GM23338 (cell line): ENCODE measurements at regions not wholly inside any gene's neighbourhood (a gene's known extent, or its start where the extent isn't known, plus 50 kb on each side); places are given as distances from the start of the nearest gene placed in this dataset.
A peak's percentile ranks its signal among the peaks of the same experiment; 100 is the strongest.

Experiments
- ATAC-seq: fragments of 200-7000 bp; cut with Tn5 transposase; 3 replicates; pipeline ENCODE4 v1.9.1; 2020
- DNase-seq: peaks from one replicate; pipeline ENCODE4 v3.0.0-alpha.2; 2015; ENCODE audit warnings: low spot score
- H2AFZ ChIP-seq: fragments of 200-600 bp; sonication (generic); 2 replicates; pipeline ENCODE4 v1.8.0; 2016; ENCODE audit warnings: antibody characterized with exemption, mild to moderate bottlenecking, moderate library complexity
- H3F3A ChIP-seq: fragments of 200-600 bp; sonication (generic); replicated peaks from 2 replicates; pipeline ENCODE4 v1.8.0; 2017; ENCODE audit warnings: antibody characterized with exemption, mixed run types, low read depth
- H3K27ac ChIP-seq: fragments of 200-600 bp; sonication (generic); 2 replicates; pipeline ENCODE4 v1.6.1; 2016; ENCODE audit warnings: low read depth
- H3K27me3 ChIP-seq: fragments of 200-600 bp; sonication (generic); 2 replicates; pipeline ENCODE4 v1.8.0; 2016; ENCODE audit warnings: mild to moderate bottlenecking, mixed run types, moderate library complexity; ENCODE audit not compliant: insufficient read depth
- H3K36me3 ChIP-seq: fragments of 200-600 bp; sonication (generic); 2 replicates; pipeline ENCODE4 v1.8.0; 2016; ENCODE audit warnings: mild to moderate bottlenecking; ENCODE audit not compliant: insufficient read depth
- H3K4me1 ChIP-seq: fragments of 200-600 bp; sonication (generic); 2 replicates; pipeline ENCODE4 v1.8.0; 2016; ENCODE audit warnings: mild to moderate bottlenecking, moderate library complexity; ENCODE audit not compliant: insufficient read depth
- H3K4me2 ChIP-seq: fragments of 200-600 bp; sonication (generic); 2 replicates; pipeline ENCODE4 v1.7.1; 2017; ENCODE audit warnings: mixed run types
- H3K4me3 ChIP-seq: fragments of 200-600 bp; sonication (generic); 2 replicates; pipeline ENCODE4 v1.6.1; 2016; ENCODE audit warnings: mixed run types
- H3K79me2 ChIP-seq: fragments of 200-600 bp; sonication (generic); replicated peaks from 2 replicates; pipeline ENCODE4 v1.8.0; 2017; ENCODE audit warnings: mild to moderate bottlenecking; ENCODE audit not compliant: insufficient read depth
- H3K9me2 ChIP-seq: fragments of 200-600 bp; sonication (generic); 2 replicates; pipeline ENCODE4 v1.8.0; 2017; ENCODE audit not compliant: insufficient read depth
- H4K20me1 ChIP-seq: fragments of 200-600 bp; sonication (generic); replicated peaks from 2 replicates; pipeline ENCODE4 v1.8.0; 2017; ENCODE audit warnings: mild to moderate bottlenecking; ENCODE audit not compliant: insufficient read depth
- H3K27ac Mint-ChIP-seq: 2 replicates; pipeline ENCODE4 v1.8.0; 2020; ENCODE audit warnings: inconsistent platforms, mild to moderate bottlenecking, moderate library complexity, mixed read lengths
- H3K27me3 Mint-ChIP-seq: 3 replicates; pipeline ENCODE4 v1.8.0; 2022; ENCODE audit warnings: low read depth, mild to moderate bottlenecking, moderate library complexity, mixed read lengths, inconsistent platforms; ENCODE audit not compliant: insufficient read depth, poor library complexity
- H3K36me3 Mint-ChIP-seq: 3 replicates; pipeline ENCODE4 v1.8.0; 2021; ENCODE audit warnings: low read depth, mild to moderate bottlenecking, inconsistent platforms, moderate library complexity, mixed read lengths
- H3K4me1 Mint-ChIP-seq: 3 replicates; pipeline ENCODE4 v1.8.0; 2020; ENCODE audit warnings: mild to moderate bottlenecking, inconsistent platforms, mixed read lengths
- H3K4me3 Mint-ChIP-seq: 3 replicates; pipeline ENCODE4 v1.8.0; 2021; ENCODE audit warnings: moderate library complexity, mild to moderate bottlenecking, inconsistent platforms, mixed read lengths
- H3K9me3 Mint-ChIP-seq: 3 replicates; pipeline ENCODE4 v1.8.0; 2020; ENCODE audit warnings: moderate library complexity, mild to moderate bottlenecking, inconsistent platforms, mixed read lengths
- CREB1 ChIP-seq: fragments of 250-450 bp; sonication (Bioruptor Pico); IDR thresholded peaks from 2 replicates; pipeline ENCODE4 v1.5.0; 2020; ENCODE audit warnings: low read depth, mild to moderate bottlenecking, moderate library complexity
- EZH2phosphoT487 ChIP-seq: fragments of 200-600 bp; sonication (generic); IDR thresholded peaks from one replicate; pipeline ENCODE4 v1.8.1; 2018; ENCODE audit warnings: antibody characterized with exemption; ENCODE audit not compliant: unreplicated experiment
- ZNF331 ChIP-seq: fragments of 250-450 bp; sonication (Bioruptor Pico); IDR thresholded peaks from 2 replicates; pipeline ENCODE4 v1.5.0; 2020; ENCODE audit warnings: low read depth, mild to moderate bottlenecking, moderate library complexity
- TF ChIP-seq, protein P1 (sequence below), 2 experiments: fragments of 200-600 bp in 1 of 2; sonication (generic) in 1 of 2; conservative IDR thresholded peaks; 2 replicates each; pipeline versions ENCODE4 v1.5.1 to v1.6.1; 2016 to 2017; ENCODE audit warnings: antibody characterized with exemption in 2 of 2, low read depth in 2 of 2, mild to moderate bottlenecking in 2 of 2, moderate library complexity in 1 of 2
- TF ChIP-seq, protein P2 (sequence below): fragments of 250-450 bp; sonication (Bioruptor Pico); IDR thresholded peaks from 2 replicates; pipeline ENCODE4 v1.5.0; 2020; ENCODE audit warnings: mild to moderate bottlenecking, moderate library complexity

DNA sequence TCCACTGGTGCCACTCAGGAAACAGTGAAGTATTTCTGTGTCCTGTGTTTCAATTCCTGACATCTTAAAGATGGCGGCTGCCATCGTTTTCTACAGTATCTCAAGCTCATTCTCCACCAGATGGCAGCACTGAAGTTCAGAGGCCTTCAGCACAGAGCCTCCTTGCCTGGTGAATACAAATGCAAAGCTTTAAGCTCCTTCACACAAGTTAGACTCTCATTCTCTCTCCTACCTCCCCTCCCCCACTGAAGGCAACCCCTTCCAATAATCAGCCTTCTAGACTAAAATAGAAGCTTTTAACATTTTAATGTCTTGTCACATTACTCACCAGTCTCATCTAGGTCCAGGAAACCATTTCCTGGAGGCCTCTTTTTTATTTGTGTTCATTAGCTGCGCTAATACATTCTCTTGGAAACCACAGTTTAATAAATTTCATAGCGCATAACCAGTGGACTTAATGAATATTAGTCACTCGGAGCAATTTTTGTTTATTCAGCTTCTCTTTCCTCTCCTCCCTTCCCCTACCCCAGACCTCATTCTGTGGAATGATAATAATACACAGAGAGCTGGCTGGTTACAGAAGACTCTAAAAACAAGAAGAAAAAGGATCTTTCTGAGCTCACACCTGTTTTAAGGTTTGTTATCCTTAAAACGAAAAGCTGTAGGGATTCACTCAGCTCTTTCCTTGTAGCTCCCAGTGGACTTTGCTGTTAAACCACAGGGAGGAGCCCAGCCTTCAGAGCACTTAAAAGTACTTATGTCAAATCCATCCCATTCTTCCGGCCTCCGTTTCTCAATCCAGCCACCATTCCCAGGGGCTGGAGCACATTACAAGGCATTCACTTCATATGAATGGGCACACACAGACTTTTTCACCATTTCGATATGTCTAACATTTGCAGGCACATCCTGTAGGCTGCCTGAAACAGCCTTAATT lies 384.9 kb downstream of the HLX start:
- Histone ChIP-seq H3K9me2 (no peaks in the 10 kb centered on the region), H3F3A (no peaks in the 10 kb centered on the region), H3K27ac (no peak overlapping the region), H3K4me2 (no peak overlapping the region), H3K36me3 (no peaks in the 10 kb centered on the region), H2AFZ (peak overlapping the region; percentile 59; the same call in 1 of the 2 replicates), H3K4me3 (no peak overlapping the region), H3K79me2 (no peaks in the 10 kb centered on the region), H3K4me1 (no peaks in the 10 kb centered on the region), H3K27me3 (no peaks in the 10 kb centered on the region), H4K20me1 (no peaks in the 10 kb centered on the region)
- Mint-ChIP-seq H3K9me3 (peaks cover 41% of the 10 kb centered on the region), H3K4me1 (peaks cover 5% of the 10 kb centered on the region; the same call in 1 of the 3 replicates), H3K36me3 (peaks cover 25% of the 10 kb centered on the region), H3K4me3 (no peak overlapping the region), H3K27ac (no peak overlapping the region), H3K27me3 (peaks cover 5% of the 10 kb centered on the region)
- DNase-seq (peak; percentile 85), ATAC-seq (peak; percentile 80)
- TF ChIP-seq EZH2phosphoT487 (no peak), ZNF331 (no peak), CREB1 (CRISPR knock-in tag) (no peak)
- TF ChIP-seq, protein P1, sequence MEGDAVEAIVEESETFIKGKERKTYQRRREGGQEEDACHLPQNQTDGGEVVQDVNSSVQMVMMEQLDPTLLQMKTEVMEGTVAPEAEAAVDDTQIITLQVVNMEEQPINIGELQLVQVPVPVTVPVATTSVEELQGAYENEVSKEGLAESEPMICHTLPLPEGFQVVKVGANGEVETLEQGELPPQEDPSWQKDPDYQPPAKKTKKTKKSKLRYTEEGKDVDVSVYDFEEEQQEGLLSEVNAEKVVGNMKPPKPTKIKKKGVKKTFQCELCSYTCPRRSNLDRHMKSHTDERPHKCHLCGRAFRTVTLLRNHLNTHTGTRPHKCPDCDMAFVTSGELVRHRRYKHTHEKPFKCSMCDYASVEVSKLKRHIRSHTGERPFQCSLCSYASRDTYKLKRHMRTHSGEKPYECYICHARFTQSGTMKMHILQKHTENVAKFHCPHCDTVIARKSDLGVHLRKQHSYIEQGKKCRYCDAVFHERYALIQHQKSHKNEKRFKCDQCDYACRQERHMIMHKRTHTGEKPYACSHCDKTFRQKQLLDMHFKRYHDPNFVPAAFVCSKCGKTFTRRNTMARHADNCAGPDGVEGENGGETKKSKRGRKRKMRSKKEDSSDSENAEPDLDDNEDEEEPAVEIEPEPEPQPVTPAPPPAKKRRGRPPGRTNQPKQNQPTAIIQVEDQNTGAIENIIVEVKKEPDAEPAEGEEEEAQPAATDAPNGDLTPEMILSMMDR (conservative IDR thresholded peaks at IDR 0.05; ENCODE audit: low read depth in 2 of 2) = peak; percentile 68 to 72
- TF ChIP-seq, protein P2, sequence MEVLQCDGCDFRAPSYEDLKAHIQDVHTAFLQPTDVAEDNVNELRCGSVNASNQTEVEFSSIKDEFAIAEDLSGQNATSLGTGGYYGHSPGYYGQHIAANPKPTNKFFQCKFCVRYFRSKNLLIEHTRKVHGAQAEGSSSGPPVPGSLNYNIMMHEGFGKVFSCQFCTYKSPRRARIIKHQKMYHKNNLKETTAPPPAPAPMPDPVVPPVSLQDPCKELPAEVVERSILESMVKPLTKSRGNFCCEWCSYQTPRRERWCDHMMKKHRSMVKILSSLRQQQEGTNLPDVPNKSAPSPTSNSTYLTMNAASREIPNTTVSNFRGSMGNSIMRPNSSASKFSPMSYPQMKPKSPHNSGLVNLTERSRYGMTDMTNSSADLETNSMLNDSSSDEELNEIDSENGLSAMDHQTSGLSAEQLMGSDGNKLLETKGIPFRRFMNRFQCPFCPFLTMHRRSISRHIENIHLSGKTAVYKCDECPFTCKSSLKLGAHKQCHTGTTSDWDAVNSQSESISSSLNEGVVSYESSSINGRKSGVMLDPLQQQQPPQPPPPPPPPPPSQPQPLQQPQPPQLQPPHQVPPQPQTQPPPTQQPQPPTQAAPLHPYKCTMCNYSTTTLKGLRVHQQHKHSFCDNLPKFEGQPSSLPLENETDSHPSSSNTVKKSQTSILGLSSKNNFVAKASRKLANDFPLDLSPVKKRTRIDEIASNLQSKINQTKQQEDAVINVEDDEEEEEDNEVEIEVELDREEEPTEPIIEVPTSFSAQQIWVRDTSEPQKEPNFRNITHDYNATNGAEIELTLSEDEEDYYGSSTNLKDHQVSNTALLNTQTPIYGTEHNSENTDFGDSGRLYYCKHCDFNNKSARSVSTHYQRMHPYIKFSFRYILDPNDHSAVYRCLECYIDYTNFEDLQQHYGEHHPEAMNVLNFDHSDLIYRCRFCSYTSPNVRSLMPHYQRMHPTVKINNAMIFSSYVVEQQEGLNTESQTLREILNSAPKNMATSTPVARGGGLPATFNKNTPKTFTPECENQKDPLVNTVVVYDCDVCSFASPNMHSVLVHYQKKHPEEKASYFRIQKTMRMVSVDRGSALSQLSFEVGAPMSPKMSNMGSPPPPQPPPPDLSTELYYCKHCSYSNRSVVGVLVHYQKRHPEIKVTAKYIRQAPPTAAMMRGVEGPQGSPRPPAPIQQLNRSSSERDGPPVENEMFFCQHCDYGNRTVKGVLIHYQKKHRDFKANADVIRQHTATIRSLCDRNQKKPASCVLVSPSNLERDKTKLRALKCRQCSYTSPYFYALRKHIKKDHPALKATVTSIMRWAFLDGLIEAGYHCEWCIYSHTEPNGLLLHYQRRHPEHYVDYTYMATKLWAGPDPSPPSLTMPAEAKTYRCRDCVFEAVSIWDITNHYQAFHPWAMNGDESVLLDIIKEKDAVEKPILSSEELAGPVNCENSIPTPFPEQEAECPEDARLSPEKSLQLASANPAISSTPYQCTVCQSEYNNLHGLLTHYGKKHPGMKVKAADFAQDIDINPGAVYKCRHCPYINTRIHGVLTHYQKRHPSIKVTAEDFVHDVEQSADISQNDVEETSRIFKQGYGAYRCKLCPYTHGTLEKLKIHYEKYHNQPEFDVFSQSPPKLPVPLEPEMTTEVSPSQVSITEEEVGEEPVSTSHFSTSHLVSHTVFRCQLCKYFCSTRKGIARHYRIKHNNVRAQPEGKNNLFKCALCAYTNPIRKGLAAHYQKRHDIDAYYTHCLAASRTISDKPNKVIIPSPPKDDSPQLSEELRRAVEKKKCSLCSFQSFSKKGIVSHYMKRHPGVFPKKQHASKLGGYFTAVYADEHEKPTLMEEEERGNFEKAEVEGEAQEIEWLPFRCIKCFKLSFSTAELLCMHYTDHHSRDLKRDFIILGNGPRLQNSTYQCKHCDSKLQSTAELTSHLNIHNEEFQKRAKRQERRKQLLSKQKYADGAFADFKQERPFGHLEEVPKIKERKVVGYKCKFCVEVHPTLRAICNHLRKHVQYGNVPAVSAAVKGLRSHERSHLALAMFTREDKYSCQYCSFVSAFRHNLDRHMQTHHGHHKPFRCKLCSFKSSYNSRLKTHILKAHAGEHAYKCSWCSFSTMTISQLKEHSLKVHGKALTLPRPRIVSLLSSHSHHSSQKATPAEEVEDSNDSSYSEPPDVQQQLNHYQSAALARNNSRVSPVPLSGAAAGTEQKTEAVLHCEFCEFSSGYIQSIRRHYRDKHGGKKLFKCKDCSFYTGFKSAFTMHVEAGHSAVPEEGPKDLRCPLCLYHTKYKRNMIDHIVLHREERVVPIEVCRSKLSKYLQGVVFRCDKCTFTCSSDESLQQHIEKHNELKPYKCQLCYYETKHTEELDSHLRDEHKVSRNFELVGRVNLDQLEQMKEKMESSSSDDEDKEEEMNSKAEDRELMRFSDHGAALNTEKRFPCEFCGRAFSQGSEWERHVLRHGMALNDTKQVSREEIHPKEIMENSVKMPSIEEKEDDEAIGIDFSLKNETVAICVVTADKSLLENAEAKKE (CRISPR knock-in tag) = no peak
